Neural progenitor cell (in vitro differentiated cells): ENCODE measurements at regions not wholly inside any gene's neighbourhood (a gene's known extent, or its start where the extent isn't known, plus 50 kb on each side); places are given as distances from the start of the nearest gene placed in this dataset.

Experiments
- CTCF ChIP-seq: fragments of 200-600 bp; sonication (generic); IDR thresholded peaks from 2 replicates; pipeline ENCODE4 v1.5.1; 2017; ENCODE audit warnings: antibody characterized with exemption, mild to moderate bottlenecking
- EZH2phosphoT487 ChIP-seq: fragments of 200-600 bp; sonication (generic); IDR thresholded peaks from 2 replicates; pipeline ENCODE4 v1.6.1; 2017; ENCODE audit warnings: antibody characterized with exemption

GRCh38 chr3:143179603-143180002 lies 60.0 kb downstream of the CHST2 start:
- no peak for TF ChIP-seq CTCF
- no peak for TF ChIP-seq EZH2phosphoT487
